HepG2 (cell line): ENCODE measurements at regions not wholly inside any gene's neighbourhood (a gene's known extent, or its start where the extent isn't known, plus 50 kb on each side); places are given as distances from the start of the nearest gene placed in this dataset.

Experiments
- ATAC-seq: fragments of 200-7000 bp; cut with Tn5 transposase; 3 replicates; pipeline ENCODE4 v1.9.1; 2020; ENCODE audit warnings: mild to moderate bottlenecking, moderate library complexity
- BruUV-seq: library from RNA; stranded (reverse); fragments of 400-500 nt; replicated peaks from 2 replicates; lab custom pipeline; 2021; lab: Mats Ljungman, UMichigan
- CTCF ChIA-PET: fragments of 300-600 bp; formaldehyde crosslinking; extraction: SDS; loops from one replicate; lab custom pipeline; 2021; ENCODE audit warnings: low total read pairs, inconsistent platforms, low intra/inter-chr PET ratio; lab: Yijun Ruan, JAX
- POLR2A ChIA-PET: fragments of 350-600 bp; sonication (Branson Sonifier 250); formaldehyde crosslinking; loops from one replicate; lab custom pipeline; 2020; ENCODE audit warnings: antibody characterized with exemption, inconsistent platforms; lab: Yijun Ruan, JAX
- DNase-seq: peaks from one replicate; pipeline ENCODE4 v3.0.0-alpha.2; 2015; ENCODE audit warnings: low spot score
- FAIRE-seq: peaks from 3 replicates; lab custom pipeline; 2011; peaks lifted over from hg19 to GRCh38; lab: Jason Lieb, UNC
- H2AFZ ChIP-seq: one replicate; pipeline ENCODE4 v1.6.1; 2011; ENCODE audit warnings: low read length, inconsistent platforms
- H3K27ac ChIP-seq: fragments of 300-600 bp; 3 replicates; pipeline ENCODE4 v1.8.0; 2011; ENCODE audit warnings: mixed run types, mild to moderate bottlenecking, mixed read lengths, low read length, inconsistent platforms; ENCODE audit not compliant: insufficient read depth; ENCODE audit errors: extremely low read length
- H3K27me3 ChIP-seq, 2 experiments: fragments of 200-600 bp in 1 of 2; 2 replicates in 1 of 2; 3 replicates in 1 of 2; pipeline versions ENCODE4 v1.6.0 to v1.8.0; 2011; ENCODE audit warnings: low read length in 2 of 2, mild to moderate bottlenecking in 2 of 2, moderate library complexity in 2 of 2, inconsistent platforms in 1 of 2; ENCODE audit not compliant: insufficient read depth in 2 of 2, control insufficient read depth in 1 of 2
- H3K36me3 ChIP-seq, 2 experiments: fragments of 200-600 bp in 1 of 2; replicated peaks in 1 of 2; 2 replicates in 1 of 2; 3 replicates in 1 of 2; pipeline versions ENCODE4 v1.5.1 to v1.8.0; 2011; ENCODE audit warnings: low read length in 2 of 2, inconsistent platforms in 1 of 2; ENCODE audit not compliant: insufficient read depth in 2 of 2, control insufficient read depth in 1 of 2
- H3K4me1 ChIP-seq: 2 replicates; pipeline ENCODE4 v1.5.1; 2012; ENCODE audit warnings: low read length, inconsistent platforms; ENCODE audit not compliant: insufficient read depth
- H3K4me2 ChIP-seq: 2 replicates; pipeline ENCODE4 v1.6.0; 2011; ENCODE audit warnings: low read depth, low read length, inconsistent platforms
- H3K4me3 ChIP-seq, 3 experiments: fragments of 200-600 bp in 1 of 3; sonication (generic), shearing (Covaris generic) in 1 of 3; replicated peaks in 1 of 3; 2 replicates each; pipeline ENCODE4 v1.5.1; 2011 to 2016; ENCODE audit warnings: low read length in 3 of 3, inconsistent platforms in 2 of 3, low read depth in 2 of 3, mild to moderate bottlenecking in 2 of 3, control low read depth in 1 of 3, mixed read lengths in 1 of 3; ENCODE audit not compliant: insufficient read depth in 1 of 3
- H3K79me2 ChIP-seq: one replicate; pipeline ENCODE4 v1.6.1; 2011; ENCODE audit warnings: low read length, inconsistent platforms; ENCODE audit not compliant: insufficient read depth
- H3K9ac ChIP-seq: 2 replicates; pipeline ENCODE4 v1.6.0; 2011; ENCODE audit warnings: mild to moderate bottlenecking, low read depth, low read length, inconsistent platforms; ENCODE audit not compliant: insufficient read depth
- H3K9me3 ChIP-seq: 2 replicates; pipeline ENCODE4 v1.5.1; 2012; ENCODE audit warnings: mild to moderate bottlenecking, low read length
- H4K20me1 ChIP-seq: 2 replicates; pipeline ENCODE4 v1.6.0; 2011; ENCODE audit warnings: inconsistent platforms, mild to moderate bottlenecking, low read length, moderate library complexity; ENCODE audit not compliant: insufficient read depth
- MIER3 ChIP-seq: IDR thresholded peaks from 2 replicates; pipeline ENCODE4 v1.6.1; 2016; ENCODE audit warnings: missing compliant biosample characterization, borderline replicate concordance
- MXD1 ChIP-seq: sonication (generic); formaldehyde crosslinking; IDR thresholded peaks from 2 replicates; pipeline ENCODE4 v1.4.0; 2020; ENCODE audit warnings: mild to moderate bottlenecking, missing genetic modification reagents
- NCOR1 ChIP-seq: fragments of 200-600 bp; sonication (generic); IDR thresholded peaks from 2 replicates; pipeline ENCODE4 v1.7.0; 2017; ENCODE audit warnings: antibody characterized with exemption, low read length, borderline replicate concordance
- TBX3 ChIP-seq: fragments of 450-650 bp; IDR thresholded peaks from 2 replicates; pipeline ENCODE4 v1.6.1; 2017; ENCODE audit warnings: antibody characterized with exemption, mild to moderate bottlenecking, inconsistent platforms, borderline replicate concordance
- ZNF333 ChIP-seq: sonication (generic); formaldehyde crosslinking; IDR thresholded peaks from 2 replicates; pipeline ENCODE4 v1.4.0; 2020; ENCODE audit warnings: mild to moderate bottlenecking, missing genetic modification reagents, borderline replicate concordance
- WGBS: methylation state at CpG from one replicate; pipeline ENCODE4 v1.1.6; 2017; ENCODE audit warnings: low lambda C conversion rate; 5-methylcytosine and 5-hydroxymethylcytosine counted together
- in situ Hi-C: cut with HindIII; loops from 2 replicates; pipeline ENCODE4 v1.10.0; 2017; ENCODE audit warnings: low pct_unique_long_range_greater_than_20kb; ENCODE audit not compliant: extremely low pct_ligation_motif_present
- intact Hi-C: fragments of 100-400 bp; cut with micrococcal nuclease; formaldehyde crosslinking; loops from one replicate; pipeline ENCODE4 v1.10.0; 2022; ENCODE audit not compliant: unreplicated experiment
- TF ChIP-seq, protein P1 (sequence below): IDR thresholded peaks from 2 replicates; pipeline ENCODE4 v1.6.1; 2016
- TF ChIP-seq, protein P2 (sequence below): sonication (generic); formaldehyde crosslinking; IDR thresholded peaks from 2 replicates; pipeline ENCODE4 v1.4.0; 2020; ENCODE audit warnings: missing genetic modification reagents
- TF ChIP-seq, protein P3 (sequence below): sonication (generic); formaldehyde crosslinking; IDR thresholded peaks from 2 replicates; pipeline ENCODE4 v1.5.0; 2020; ENCODE audit warnings: mild to moderate bottlenecking, missing genetic modification reagents, moderate library complexity

DNA sequence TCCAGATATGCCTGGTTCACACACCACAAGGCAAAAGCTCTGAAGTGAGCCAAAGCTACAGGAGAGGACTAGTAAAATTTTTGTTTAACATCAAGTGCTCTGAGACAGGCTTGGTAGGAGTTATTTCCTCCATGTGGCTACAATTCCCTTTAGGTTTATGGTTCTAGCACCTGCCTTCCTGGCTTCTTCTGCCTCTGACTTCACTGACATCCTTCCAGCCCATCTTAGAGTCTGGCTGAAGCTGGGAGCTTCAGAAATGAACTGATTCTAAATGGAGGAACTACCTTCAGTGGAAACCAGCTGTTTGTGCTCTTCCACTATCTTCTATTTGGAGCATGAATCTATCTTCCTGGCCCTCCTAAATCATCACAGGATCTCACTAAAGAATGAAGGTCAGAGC, 215.3 kb upstream of the FBXL7 start:
- TF ChIP-seq MXD1 (CRISPR knock-in tag): no peak
- TF ChIP-seq, protein P1, sequence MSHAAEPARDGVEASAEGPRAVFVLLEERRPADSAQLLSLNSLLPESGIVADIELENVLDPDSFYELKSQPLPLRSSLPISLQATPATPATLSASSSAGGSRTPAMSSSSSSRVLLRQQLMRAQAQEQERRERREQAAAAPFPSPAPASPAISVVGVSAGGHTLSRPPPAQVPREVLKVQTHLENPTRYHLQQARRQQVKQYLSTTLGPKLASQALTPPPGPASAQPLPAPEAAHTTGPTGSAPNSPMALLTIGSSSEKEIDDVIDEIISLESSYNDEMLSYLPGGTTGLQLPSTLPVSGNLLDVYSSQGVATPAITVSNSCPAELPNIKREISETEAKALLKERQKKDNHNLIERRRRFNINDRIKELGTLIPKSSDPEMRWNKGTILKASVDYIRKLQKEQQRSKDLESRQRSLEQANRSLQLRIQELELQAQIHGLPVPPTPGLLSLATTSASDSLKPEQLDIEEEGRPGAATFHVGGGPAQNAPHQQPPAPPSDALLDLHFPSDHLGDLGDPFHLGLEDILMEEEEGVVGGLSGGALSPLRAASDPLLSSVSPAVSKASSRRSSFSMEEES: no peak
- Histone ChIP-seq H2AFZ (no peak overlapping the region), H3K36me3 (no peaks in the 10 kb centered on the region), H3K4me2 (no peak overlapping the region), H3K9me3 (no peaks in the 10 kb centered on the region), H3K9ac (no peak overlapping the region), H4K20me1 (no peaks in the 10 kb centered on the region), H3K27me3 (no peaks in the 10 kb centered on the region), H3K79me2 (no peaks in the 10 kb centered on the region), H3K27ac (no peak overlapping the region), H3K4me1 (no peaks in the 10 kb centered on the region), H3K4me3 (no peak overlapping the region)
- ATAC-seq: no peak
- POLR2A ChIA-PET: no interaction called here
- intact Hi-C loops: no loop called here
- CTCF ChIA-PET: no interaction called here
- FAIRE-seq: no peak
- BruUV-seq: no TSS peak
- in situ Hi-C loops: no loop called here
- no peak for DNase-seq

DNA sequence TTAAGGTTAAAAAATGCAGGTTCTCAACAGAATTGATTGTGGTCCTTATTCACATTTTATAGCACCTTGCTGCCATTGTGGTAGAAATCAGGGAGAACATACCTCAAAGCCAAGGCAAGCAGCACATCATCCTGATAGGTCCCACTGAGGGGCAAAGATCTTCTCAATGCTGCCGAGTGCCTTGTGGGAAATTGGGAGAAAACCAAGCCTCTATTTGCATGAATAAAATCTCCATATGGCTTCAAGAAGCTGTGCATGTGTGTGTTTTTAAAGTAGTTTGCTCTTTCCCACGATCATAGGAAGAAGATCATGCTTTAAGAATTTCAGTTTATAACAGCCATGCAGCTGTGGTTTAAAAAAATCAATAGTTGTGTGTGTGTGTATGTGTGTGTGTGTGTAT, 216.9 kb upstream of the FBXL7 start:
- no TSS peak for BruUV-seq
- intact Hi-C loops: no loop called here
- ATAC-seq: no peak

More for the DNA sequence above, 216.9 kb upstream of the FBXL7 start:
- ChIA-PET POLR2A (no interaction called here), CTCF (no interaction called here)
- H3K4me3 ChIP-seq: no peak overlapping the region
- H3K9me3 ChIP-seq: 0 out of 2 replicates have a peak, but pooled peaks cover 4% of the 10 kb centered on the region
- H4K20me1 ChIP-seq: no peaks in the 10 kb centered on the region
- H3K27me3 ChIP-seq: no peaks in the 10 kb centered on the region
- DNase-seq (no peak), FAIRE-seq (no peak)
- no peaks in the 10 kb centered on the region for H3K79me2 ChIP-seq
- no peak overlapping the region for H3K27ac ChIP-seq
- no peak overlapping the region for H3K9ac ChIP-seq
- no peaks in the 10 kb centered on the region for H3K36me3 ChIP-seq
- no peak overlapping the region for H2AFZ ChIP-seq
- H3K4me1 ChIP-seq: no peaks in the 10 kb centered on the region
- in situ Hi-C loops: no loop called here
- no peak for TF ChIP-seq TBX3
- TF ChIP-seq, protein P2, sequence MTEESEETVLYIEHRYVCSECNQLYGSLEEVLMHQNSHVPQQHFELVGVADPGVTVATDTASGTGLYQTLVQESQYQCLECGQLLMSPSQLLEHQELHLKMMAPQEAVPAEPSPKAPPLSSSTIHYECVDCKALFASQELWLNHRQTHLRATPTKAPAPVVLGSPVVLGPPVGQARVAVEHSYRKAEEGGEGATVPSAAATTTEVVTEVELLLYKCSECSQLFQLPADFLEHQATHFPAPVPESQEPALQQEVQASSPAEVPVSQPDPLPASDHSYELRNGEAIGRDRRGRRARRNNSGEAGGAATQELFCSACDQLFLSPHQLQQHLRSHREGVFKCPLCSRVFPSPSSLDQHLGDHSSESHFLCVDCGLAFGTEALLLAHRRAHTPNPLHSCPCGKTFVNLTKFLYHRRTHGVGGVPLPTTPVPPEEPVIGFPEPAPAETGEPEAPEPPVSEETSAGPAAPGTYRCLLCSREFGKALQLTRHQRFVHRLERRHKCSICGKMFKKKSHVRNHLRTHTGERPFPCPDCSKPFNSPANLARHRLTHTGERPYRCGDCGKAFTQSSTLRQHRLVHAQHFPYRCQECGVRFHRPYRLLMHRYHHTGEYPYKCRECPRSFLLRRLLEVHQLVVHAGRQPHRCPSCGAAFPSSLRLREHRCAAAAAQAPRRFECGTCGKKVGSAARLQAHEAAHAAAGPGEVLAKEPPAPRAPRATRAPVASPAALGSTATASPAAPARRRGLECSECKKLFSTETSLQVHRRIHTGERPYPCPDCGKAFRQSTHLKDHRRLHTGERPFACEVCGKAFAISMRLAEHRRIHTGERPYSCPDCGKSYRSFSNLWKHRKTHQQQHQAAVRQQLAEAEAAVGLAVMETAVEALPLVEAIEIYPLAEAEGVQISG (CRISPR knock-in tag): no peak
- no peak for TF ChIP-seq ZNF333 (CRISPR knock-in tag)
- TF ChIP-seq, protein P3, sequence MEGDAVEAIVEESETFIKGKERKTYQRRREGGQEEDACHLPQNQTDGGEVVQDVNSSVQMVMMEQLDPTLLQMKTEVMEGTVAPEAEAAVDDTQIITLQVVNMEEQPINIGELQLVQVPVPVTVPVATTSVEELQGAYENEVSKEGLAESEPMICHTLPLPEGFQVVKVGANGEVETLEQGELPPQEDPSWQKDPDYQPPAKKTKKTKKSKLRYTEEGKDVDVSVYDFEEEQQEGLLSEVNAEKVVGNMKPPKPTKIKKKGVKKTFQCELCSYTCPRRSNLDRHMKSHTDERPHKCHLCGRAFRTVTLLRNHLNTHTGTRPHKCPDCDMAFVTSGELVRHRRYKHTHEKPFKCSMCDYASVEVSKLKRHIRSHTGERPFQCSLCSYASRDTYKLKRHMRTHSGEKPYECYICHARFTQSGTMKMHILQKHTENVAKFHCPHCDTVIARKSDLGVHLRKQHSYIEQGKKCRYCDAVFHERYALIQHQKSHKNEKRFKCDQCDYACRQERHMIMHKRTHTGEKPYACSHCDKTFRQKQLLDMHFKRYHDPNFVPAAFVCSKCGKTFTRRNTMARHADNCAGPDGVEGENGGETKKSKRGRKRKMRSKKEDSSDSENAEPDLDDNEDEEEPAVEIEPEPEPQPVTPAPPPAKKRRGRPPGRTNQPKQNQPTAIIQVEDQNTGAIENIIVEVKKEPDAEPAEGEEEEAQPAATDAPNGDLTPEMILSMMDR (CRISPR knock-in tag): no peak
- TF ChIP-seq NCOR1: no peak
- no peak for TF ChIP-seq MIER3 (CRISPR knock-in tag)
- no peak overlapping the region for H3K4me2 ChIP-seq
- 0% methylated on average over 2 of the region's 2 CpGs for WGBS
